Aorta (tissue), 5 donors: ENCODE measurements at regions not wholly inside any gene's neighbourhood (a gene's known extent, or its start where the extent isn't known, plus 50 kb on each side); places are given as distances from the start of the nearest gene placed in this dataset.
A peak's percentile ranks its signal among the peaks of the same experiment; 100 is the strongest.

Source experiments
- ATAC-seq: fragments of 200-7000 bp; cut with Tn5 transposase; one replicate; pipeline ENCODE4 v1.9.1; 2022; ENCODE audit warnings: moderate library complexity; ENCODE audit not compliant: low FRiP score
- DNase-seq, 2 donors: peaks; one replicate each; pipeline ENCODE4 v3.0.0-alpha.2; 2020
- H3K27ac ChIP-seq, 2 donors: one replicate each; pipeline ENCODE4 v1.5.1; 2013; ENCODE audit warnings: low read length in 2 of 2, mild to moderate bottlenecking in 2 of 2, moderate library complexity in 2 of 2, control low read depth in 1 of 2, inconsistent platforms in 1 of 2, low read depth in 1 of 2
- H3K27me3 ChIP-seq, 2 donors: one replicate each; pipeline ENCODE4 v1.6.1; 2013; ENCODE audit warnings: control low read depth in 1 of 2, low read length in 1 of 2, mild to moderate bottlenecking in 1 of 2, moderate library complexity in 1 of 2; ENCODE audit not compliant: insufficient read depth in 2 of 2, control insufficient read depth in 1 of 2
- H3K36me3 ChIP-seq, 2 donors: one replicate each; pipeline ENCODE4 v1.6.1; 2013; ENCODE audit warnings: control low read depth in 1 of 2, low read length in 1 of 2, mild to moderate bottlenecking in 1 of 2; ENCODE audit not compliant: insufficient read depth in 2 of 2, control insufficient read depth in 1 of 2
- H3K4me1 ChIP-seq, 2 donors: one replicate each; pipeline ENCODE4 v1.6.1; 2013; ENCODE audit warnings: low read length in 2 of 2, control low read depth in 1 of 2, mild to moderate bottlenecking in 1 of 2, moderate library complexity in 1 of 2; ENCODE audit not compliant: insufficient read depth in 2 of 2, control insufficient read depth in 1 of 2
- H3K4me3 ChIP-seq, 2 donors: one replicate each; pipeline ENCODE4 v1.5.1; 2013; ENCODE audit warnings: low read length in 2 of 2, control low read depth in 1 of 2, mild to moderate bottlenecking in 1 of 2
- H3K9me3 ChIP-seq: one replicate; pipeline ENCODE4 v1.6.1; 2013; ENCODE audit warnings: mild to moderate bottlenecking, low read length; ENCODE audit not compliant: control insufficient read depth
- WGBS, 2 donors: extraction: QIAGEN DNeasy Blood & Tissue Kit; methylation state at CpG; one replicate each; pipeline ENCODE4 v1.1.7; 2013; 5-methylcytosine and 5-hydroxymethylcytosine counted together
- intact Hi-C, 2 donors: fragments of 100-400 bp; cut with DNase I; formaldehyde crosslinking; loops; one replicate each; pipeline versions ENCODE4 v1.14.2 to v1.15.0; 2022
- donor health status: healthy with polysubstance abuse.
- donor health status: Bipolar disorder and iron deficiency.
- donor health status: DM: no; HTN: no; CAD: no.
- donor health status: DM: no; HTN: no; CAD: no.
- donor health status: DM: yes; HTN: yes; CAD: no.

GRCh38 chr10:71069909-71070666 lies 142.3 kb upstream of the UNC5B start:
- Histone ChIP-seq H3K27me3 (no peaks in the 10 kb centered on the region), H3K27ac (peak overlapping the region; percentile 13 to 20), H3K4me3 (no peak overlapping the region), H3K36me3 (no peaks in the 10 kb centered on the region), H3K9me3 (no peaks in the 10 kb centered on the region), H3K4me1 (no peaks in the 10 kb centered on the region)
- WGBS, 2 donors = 88 to 91% methylated on average over 24 of the region's 24 CpGs
- ATAC-seq (no peak), DNase-seq (peak; percentile 36 to 66)
- intact Hi-C loops = loop anchor here in 1 of 2 donors (5.0 kb wide), 1 partner anchor 72 kb away; no protein-coding TSS in a partner anchor

GRCh38 chr10:71070741-71071140 lies 141.6 kb upstream of the UNC5B start:
- no peaks in the 10 kb centered on the region for H3K4me1 ChIP-seq
- no peak overlapping the region for H3K4me3 ChIP-seq
- no peak overlapping the region for H3K27ac ChIP-seq
- intact Hi-C loops = no loop called here
- H3K27me3 ChIP-seq = no peaks in the 10 kb centered on the region
- WGBS, 2 donors = 53 to 55% methylated on average over 2 of the region's 2 CpGs
- ATAC-seq (no peak), DNase-seq (peak in 1 of 2 donors; percentile 17)
- no peaks in the 10 kb centered on the region for H3K9me3 ChIP-seq
- no peaks in the 10 kb centered on the region for H3K36me3 ChIP-seq

GRCh38 chr10:71072131-71072822 lies 140.1 kb upstream of the UNC5B start:
- WGBS, 2 donors = 97 to 98% methylated on average over 11 of the region's 11 CpGs
- DNase-seq = peak; percentile 45 to 51
- H3K4me3 ChIP-seq = no peak overlapping the region
- no peak overlapping the region for H3K27ac ChIP-seq
- intact Hi-C loops = no loop called here
- H3K9me3 ChIP-seq = no peaks in the 10 kb centered on the region
- H3K4me1 ChIP-seq = no peaks in the 10 kb centered on the region
- H3K36me3 ChIP-seq = no peaks in the 10 kb centered on the region
- no peaks in the 10 kb centered on the region for H3K27me3 ChIP-seq
- no peak for ATAC-seq

- intact Hi-C loops = no loop called here
- WGBS, 2 donors = 93 to 100% methylated on average over 4 to 5 of the region's 5 CpGs
- Histone ChIP-seq H3K9me3 (no peaks in the 10 kb centered on the region), H3K27me3 (no peaks in the 10 kb centered on the region), H3K27ac (no peak overlapping the region), H3K36me3 (no peaks in the 10 kb centered on the region), H3K4me3 (no peak overlapping the region), H3K4me1 (no peaks in the 10 kb centered on the region)
- DNase-seq = peak; percentile 20 to 65
- ATAC-seq = no peak
Measured at GRCh38 chr10:71072823-71073210, 139.6 kb upstream of the UNC5B start.

- DNase-seq = peak; percentile 11 to 46
- no peaks in the 10 kb centered on the region for H3K4me1 ChIP-seq
- intact Hi-C loops = no loop called here
- no peaks in the 10 kb centered on the region for H3K27me3 ChIP-seq
- ATAC-seq = no peak
- 91 to 92% methylated on average over 12 of the region's 12 CpGs for WGBS, 2 donors
- H3K9me3 ChIP-seq = no peaks in the 10 kb centered on the region
- H3K4me3 ChIP-seq = no peak overlapping the region
- no peaks in the 10 kb centered on the region for H3K36me3 ChIP-seq
- no peak overlapping the region for H3K27ac ChIP-seq
Measured at GRCh38 chr10:71073451-71074175, 138.8 kb upstream of the UNC5B start.

GRCh38 chr10:71074176-71074755 lies 138.1 kb upstream of the UNC5B start:
- Histone ChIP-seq H3K4me3 (no peak overlapping the region), H3K4me1 (no peaks in the 10 kb centered on the region), H3K27me3 (no peaks in the 10 kb centered on the region), H3K36me3 (no peaks in the 10 kb centered on the region), H3K9me3 (no peaks in the 10 kb centered on the region), H3K27ac (no peak overlapping the region)
- WGBS, 2 donors = 96% methylated on average over 7 of the region's 7 CpGs
- DNase-seq (no peak), ATAC-seq (no peak)
- intact Hi-C loops = no loop called here

- ATAC-seq (no peak), DNase-seq (peak; percentile 35 to 60)
- no peaks in the 10 kb centered on the region for H3K36me3 ChIP-seq
- WGBS, 2 donors = 21 to 27% methylated on average over 8 of the region's 8 CpGs
- no peaks in the 10 kb centered on the region for H3K27me3 ChIP-seq
- no peak overlapping the region for H3K27ac ChIP-seq
- intact Hi-C loops = no loop called here
- no peak overlapping the region for H3K4me3 ChIP-seq
- H3K9me3 ChIP-seq = no peaks in the 10 kb centered on the region
- H3K4me1 ChIP-seq = no peaks in the 10 kb centered on the region
Measured at GRCh38 chr10:71075086-71075758, 137.1 kb upstream of the UNC5B start.

GRCh38 chr10:71075759-71076472 lies 136.5 kb upstream of the UNC5B start:
- 90 to 92% methylated on average over 15 of the region's 15 CpGs for WGBS, 2 donors
- DNase-seq = peak in 1 of 2 donors; percentile 29
- H3K27ac ChIP-seq = no peak overlapping the region
- no peak overlapping the region for H3K4me3 ChIP-seq
- no peaks in the 10 kb centered on the region for H3K9me3 ChIP-seq
- no peaks in the 10 kb centered on the region for H3K4me1 ChIP-seq
- H3K36me3 ChIP-seq = no peaks in the 10 kb centered on the region
- H3K27me3 ChIP-seq = no peaks in the 10 kb centered on the region
- intact Hi-C loops = no loop called here
- no peak for ATAC-seq
